ENCODE measurements at regions not wholly inside any gene's neighbourhood (a gene's known extent, or its start where the extent isn't known, plus 50 kb on each side); places are given as distances from the start of the nearest gene placed in this dataset.

GRCh38 chr2:129709001-129709955, 270.2 kb upstream of the RAB6C start:
- TF ChIP-seq, protein P1, sequence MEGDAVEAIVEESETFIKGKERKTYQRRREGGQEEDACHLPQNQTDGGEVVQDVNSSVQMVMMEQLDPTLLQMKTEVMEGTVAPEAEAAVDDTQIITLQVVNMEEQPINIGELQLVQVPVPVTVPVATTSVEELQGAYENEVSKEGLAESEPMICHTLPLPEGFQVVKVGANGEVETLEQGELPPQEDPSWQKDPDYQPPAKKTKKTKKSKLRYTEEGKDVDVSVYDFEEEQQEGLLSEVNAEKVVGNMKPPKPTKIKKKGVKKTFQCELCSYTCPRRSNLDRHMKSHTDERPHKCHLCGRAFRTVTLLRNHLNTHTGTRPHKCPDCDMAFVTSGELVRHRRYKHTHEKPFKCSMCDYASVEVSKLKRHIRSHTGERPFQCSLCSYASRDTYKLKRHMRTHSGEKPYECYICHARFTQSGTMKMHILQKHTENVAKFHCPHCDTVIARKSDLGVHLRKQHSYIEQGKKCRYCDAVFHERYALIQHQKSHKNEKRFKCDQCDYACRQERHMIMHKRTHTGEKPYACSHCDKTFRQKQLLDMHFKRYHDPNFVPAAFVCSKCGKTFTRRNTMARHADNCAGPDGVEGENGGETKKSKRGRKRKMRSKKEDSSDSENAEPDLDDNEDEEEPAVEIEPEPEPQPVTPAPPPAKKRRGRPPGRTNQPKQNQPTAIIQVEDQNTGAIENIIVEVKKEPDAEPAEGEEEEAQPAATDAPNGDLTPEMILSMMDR (IDR thresholded peaks at IDR 0.05), result no peak
- no peak for TF ChIP-seq POLR2A (IDR thresholded peaks at IDR 0.05)

Measured in right lobe of liver (tissue), 4 donors.